B cell (primary cell): ENCODE measurements at regions not wholly inside any gene's neighbourhood (a gene's known extent, or its start where the extent isn't known, plus 50 kb on each side); places are given as distances from the start of the nearest gene placed in this dataset.

Experiments
- ATAC-seq: fragments of 200-7000 bp; cut with Tn5 transposase; one replicate; pipeline ENCODE4 v1.10.0; 2021; ENCODE audit warnings: low read depth, mild to moderate bottlenecking, moderate number of reproducible peaks, moderate library complexity
- CTCF ChIA-PET: fragments of 350-600 bp; sonication (Branson Sonifier 250); formaldehyde crosslinking; loops from one replicate; lab custom pipeline; 2021; ENCODE audit warnings: antibody characterized with exemption, inconsistent platforms; lab: Charles Lee
- POLR2A ChIA-PET: fragments of 350-600 bp; sonication (Branson Sonifier 250); formaldehyde crosslinking; loops from one replicate; lab custom pipeline; 2021; ENCODE audit warnings: antibody characterized with exemption; lab: Charles Lee
- DNase-seq: peaks from one replicate; pipeline ENCODE4 v3.0.0; 2013
- H2AFZ ChIP-seq: 2 replicates; pipeline ENCODE4 v1.6.1; 2012; ENCODE audit warnings: mild to moderate bottlenecking, low read depth, low read length; ENCODE audit not compliant: insufficient read depth, poor library complexity, severe bottlenecking
- H3K27ac ChIP-seq, 2 donors: 1 replicate in 1 of 2; 2 replicates in 1 of 2; pipeline ENCODE4 v1.5.1; 2012 to 2013; ENCODE audit warnings: low read length in 2 of 2, mild to moderate bottlenecking in 2 of 2, moderate library complexity in 1 of 2
- H3K27me3 ChIP-seq, 4 experiments: fragments of 200-600 bp in 1 of 4; sonication (generic) in 1 of 4; replicated peaks in 1 of 4; 1 replicate in 2 of 4; 2 replicates in 2 of 4; pipeline versions ENCODE4 v1.6.1 to v1.7.0; 2013 to 2016; ENCODE audit warnings: low read length in 3 of 4, mild to moderate bottlenecking in 2 of 4, mixed read lengths in 1 of 4, moderate library complexity in 1 of 4; ENCODE audit not compliant: insufficient read depth in 4 of 4, control insufficient read depth in 3 of 4; ENCODE audit errors: control extremely low read depth in 1 of 4
- H3K36me3 ChIP-seq, 2 experiments: replicated peaks in 1 of 2; 1 replicate in 1 of 2; 2 replicates in 1 of 2; pipeline versions ENCODE4 v1.6.1 to v1.7.1; 2013; ENCODE audit warnings: low read length in 1 of 2; ENCODE audit not compliant: insufficient read depth in 2 of 2, control insufficient read depth in 1 of 2; ENCODE audit errors: control extremely low read depth in 1 of 2, extremely low read depth in 1 of 2
- H3K4me1 ChIP-seq, 2 donors: fragments of 200-600 bp in 1 of 2; sonication (generic) in 1 of 2; 1 replicate in 1 of 2; 2 replicates in 1 of 2; pipeline versions ENCODE4 v1.5.1 to v1.6.1; 2013 to 2017; ENCODE audit warnings: low read length in 2 of 2; ENCODE audit not compliant: control insufficient read depth in 2 of 2, insufficient read depth in 2 of 2
- H3K4me2 ChIP-seq: replicated peaks from 2 replicates; pipeline ENCODE3; 2012; ENCODE audit warnings: mild to moderate bottlenecking, low read depth, low read length; ENCODE audit not compliant: poor library complexity, severe bottlenecking
- H3K4me3 ChIP-seq, 5 experiments: fragments of 200-600 bp in 1 of 5; sonication (generic) in 1 of 5; 1 replicate in 3 of 5; 2 replicates in 2 of 5; pipeline versions ENCODE4 v1.5.1 to v1.7.0; 2011 to 2016; ENCODE audit warnings: low read length in 4 of 5, mild to moderate bottlenecking in 4 of 5, low read depth in 2 of 5, control low read depth in 1 of 5, moderate library complexity in 1 of 5; ENCODE audit not compliant: insufficient read depth in 1 of 5; ENCODE audit errors: control extremely low read depth in 1 of 5, extremely low read depth in 1 of 5
- H3K79me2 ChIP-seq: fragments of 200-600 bp; sonication (generic); one replicate; pipeline ENCODE4 v1.6.0; 2016; ENCODE audit warnings: low read length; ENCODE audit not compliant: control insufficient read depth, insufficient read depth
- H3K9ac ChIP-seq: fragments of 200-600 bp; sonication (generic); 2 replicates; pipeline ENCODE4 v1.6.1; 2017; ENCODE audit warnings: mild to moderate bottlenecking, low read length, moderate library complexity
- H3K9me3 ChIP-seq, 3 donors: one replicate each; pipeline versions ENCODE4 v1.6.1 to v1.7.1; 2013; ENCODE audit warnings: low read length in 2 of 3; ENCODE audit not compliant: control insufficient read depth in 2 of 3, insufficient read depth in 1 of 3; ENCODE audit errors: control extremely low read depth in 1 of 3
- H4K20me1 ChIP-seq: 2 replicates; pipeline ENCODE4 v1.6.0; 2012; ENCODE audit warnings: mild to moderate bottlenecking, low read length; ENCODE audit not compliant: insufficient read depth, control insufficient read depth, poor library complexity, severe bottlenecking
- H3K27ac Mint-ChIP-seq: one replicate; pipeline ENCODE4 v1.8.0; 2021; ENCODE audit warnings: mixed read lengths
- H3K27me3 Mint-ChIP-seq: one replicate; pipeline ENCODE4 v1.8.0; 2021; ENCODE audit warnings: mixed read lengths
- H3K4me1 Mint-ChIP-seq: one replicate; pipeline ENCODE4 v1.8.0; 2021; ENCODE audit warnings: mixed read lengths
- H3K4me3 Mint-ChIP-seq: one replicate; pipeline ENCODE4 v1.8.0; 2021; ENCODE audit warnings: mixed read lengths
- H3K9me3 Mint-ChIP-seq: one replicate; pipeline ENCODE4 v1.8.0; 2022; ENCODE audit warnings: mixed read lengths; ENCODE audit not compliant: insufficient read depth
- EZH2 ChIP-seq: IDR thresholded peaks from 2 replicates; pipeline ENCODE4 v1.6.1; 2012; ENCODE audit warnings: borderline replicate concordance, low read depth, mild to moderate bottlenecking, moderate library complexity, low read length; ENCODE audit not compliant: insufficient read depth, poor library complexity, severe bottlenecking
- WGBS: methylation state at CpG from one replicate; pipeline ENCODE4 v1.1.5; 2013; ENCODE audit warnings: missing lambda C conversion rate; ENCODE audit not compliant: insufficient coverage; 5-methylcytosine and 5-hydroxymethylcytosine counted together
- intact Hi-C: fragments of 100-400 bp; cut with micrococcal nuclease; formaldehyde crosslinking; loops from one replicate; pipeline ENCODE4 v1.10.0; 2022
- TF ChIP-seq, protein P1 (sequence below): fragments of 200-600 bp; IDR thresholded peaks from one replicate; pipeline ENCODE4 v1.8.0; 2022; ENCODE audit warnings: antibody characterized with exemption, mild to moderate bottlenecking

GRCh38 chr9:16322849-16323248 is 547.6 kb downstream of the BNC2 start:
- Mint-ChIP-seq H3K4me3 (no peak overlapping the region), H3K27ac (no peak overlapping the region), H3K9me3 (no peaks in the 10 kb centered on the region), H3K27me3 (no peaks in the 10 kb centered on the region), H3K4me1 (no peaks in the 10 kb centered on the region)
- ChIA-PET CTCF (no interaction called here), POLR2A (no interaction called here)
- Histone ChIP-seq H3K4me2 (no peak overlapping the region), H3K4me1 (no peaks in the 10 kb centered on the region), H3K9ac (no peak overlapping the region), H3K36me3 (no peaks in the 10 kb centered on the region), H3K4me3 (no peak overlapping the region), H3K27me3 (no peaks in the 10 kb centered on the region), H3K79me2 (no peaks in the 10 kb centered on the region), H3K27ac (no peak overlapping the region), H2AFZ (no peak overlapping the region), H3K9me3 (peaks cover 0 to 23% (median 0%) of the 10 kb centered on the region in 3 donors), H4K20me1 (no peaks in the 10 kb centered on the region)
- TF ChIP-seq, protein P1, sequence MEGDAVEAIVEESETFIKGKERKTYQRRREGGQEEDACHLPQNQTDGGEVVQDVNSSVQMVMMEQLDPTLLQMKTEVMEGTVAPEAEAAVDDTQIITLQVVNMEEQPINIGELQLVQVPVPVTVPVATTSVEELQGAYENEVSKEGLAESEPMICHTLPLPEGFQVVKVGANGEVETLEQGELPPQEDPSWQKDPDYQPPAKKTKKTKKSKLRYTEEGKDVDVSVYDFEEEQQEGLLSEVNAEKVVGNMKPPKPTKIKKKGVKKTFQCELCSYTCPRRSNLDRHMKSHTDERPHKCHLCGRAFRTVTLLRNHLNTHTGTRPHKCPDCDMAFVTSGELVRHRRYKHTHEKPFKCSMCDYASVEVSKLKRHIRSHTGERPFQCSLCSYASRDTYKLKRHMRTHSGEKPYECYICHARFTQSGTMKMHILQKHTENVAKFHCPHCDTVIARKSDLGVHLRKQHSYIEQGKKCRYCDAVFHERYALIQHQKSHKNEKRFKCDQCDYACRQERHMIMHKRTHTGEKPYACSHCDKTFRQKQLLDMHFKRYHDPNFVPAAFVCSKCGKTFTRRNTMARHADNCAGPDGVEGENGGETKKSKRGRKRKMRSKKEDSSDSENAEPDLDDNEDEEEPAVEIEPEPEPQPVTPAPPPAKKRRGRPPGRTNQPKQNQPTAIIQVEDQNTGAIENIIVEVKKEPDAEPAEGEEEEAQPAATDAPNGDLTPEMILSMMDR: no peak
- no peak for TF ChIP-seq EZH2
- ATAC-seq (no peak), DNase-seq (no peak)
- intact Hi-C loops: no loop called here
- WGBS: 95% methylated on average over 6 of the region's 6 CpGs

- no peak overlapping the region for H3K4me2 ChIP-seq
- no peak overlapping the region for H3K27ac ChIP-seq
- no peaks in the 10 kb centered on the region for H4K20me1 ChIP-seq
- 78% methylated on average over 3 of the region's 6 CpGs for WGBS
- Mint-ChIP-seq H3K27me3 (no peaks in the 10 kb centered on the region), H3K27ac (no peak overlapping the region), H3K4me3 (no peak overlapping the region), H3K4me1 (no peaks in the 10 kb centered on the region), H3K9me3 (no peaks in the 10 kb centered on the region)
- peaks cover 0 to 10% (median 0%) of the 10 kb centered on the region in 3 donors for H3K9me3 ChIP-seq
- POLR2A ChIA-PET: no interaction called here
- H3K4me1 ChIP-seq: no peaks in the 10 kb centered on the region
- no peaks in the 10 kb centered on the region for H3K79me2 ChIP-seq
- no peak overlapping the region for H3K9ac ChIP-seq
- no peak overlapping the region for H3K4me3 ChIP-seq
- ATAC-seq (no peak), DNase-seq (no peak)
- no peaks in the 10 kb centered on the region for H3K27me3 ChIP-seq
- TF ChIP-seq, protein P1: no peak
- no peak for TF ChIP-seq EZH2
- intact Hi-C loops: no loop called here
- CTCF ChIA-PET: no interaction called here
- H3K36me3 ChIP-seq: no peaks in the 10 kb centered on the region
- H2AFZ ChIP-seq: no peak overlapping the region
These were observed 544.5 kb downstream of the BNC2 start for GRCh38 chr9:16325966-16326365.
